WTC11 (cell line): ENCODE measurements at regions not wholly inside any gene's neighbourhood (a gene's known extent, or its start where the extent isn't known, plus 50 kb on each side); places are given as distances from the start of the nearest gene placed in this dataset.

Source experiments
- ATAC-seq: fragments of 200-7000 bp; cut with Tn5 transposase; 2 replicates; pipeline ENCODE4 v1.10.0; 2021; ENCODE audit warnings: mild to moderate bottlenecking, moderate library complexity
- CTCF ChIA-PET: fragments of 300-600 bp; sonication (Branson Sonifier 250); formaldehyde crosslinking; loops from one replicate; lab custom pipeline; 2021; ENCODE audit warnings: antibody characterized with exemption; lab: Charles Lee
- POLR2A ChIA-PET: fragments of 350-600 bp; sonication (Branson Sonifier 250); formaldehyde crosslinking; loops from one replicate; lab custom pipeline; 2021; ENCODE audit warnings: antibody characterized with exemption; lab: Charles Lee
- DNase-seq: peaks from one replicate; pipeline ENCODE4 v3.0.0; 2021; ENCODE audit warnings: low spot score
- H3K27ac Mint-ChIP-seq: 2 replicates; pipeline ENCODE4 v1.8.0; 2021; ENCODE audit warnings: mixed read lengths
- H3K27me3 Mint-ChIP-seq: 2 replicates; pipeline ENCODE4 v1.8.0; 2021; ENCODE audit warnings: low read depth, mild to moderate bottlenecking, moderate library complexity, mixed read lengths
- H3K36me3 Mint-ChIP-seq: 2 replicates; pipeline ENCODE4 v1.8.0; 2021; ENCODE audit warnings: mixed read lengths
- H3K4me1 Mint-ChIP-seq: 2 replicates; pipeline ENCODE4 v1.8.0; 2022; ENCODE audit warnings: mixed read lengths
- H3K4me3 Mint-ChIP-seq: 2 replicates; pipeline ENCODE4 v1.8.0; 2021; ENCODE audit warnings: mild to moderate bottlenecking, moderate library complexity, mixed read lengths
- H3K9me3 Mint-ChIP-seq: 2 replicates; pipeline ENCODE4 v1.8.0; 2021; ENCODE audit warnings: mixed read lengths
- CREM ChIP-seq: sonication (generic); formaldehyde crosslinking; IDR thresholded peaks from 2 replicates; pipeline ENCODE4 v1.8.1; 2022; ENCODE audit warnings: mild to moderate bottlenecking, missing genetic modification reagents, moderate library complexity
- MYBL2 ChIP-seq: sonication (generic); formaldehyde crosslinking; IDR thresholded peaks from 2 replicates; pipeline ENCODE4 v1.8.1; 2023; ENCODE audit warnings: mild to moderate bottlenecking, moderate library complexity, missing genetic modification reagents
- SP1 ChIP-seq: sonication (generic); formaldehyde crosslinking; conservative IDR thresholded peaks from 2 replicates; pipeline ENCODE4 v1.8.1; 2022; ENCODE audit warnings: missing genetic modification reagents
- TCF7 ChIP-seq: sonication (generic); formaldehyde crosslinking; IDR thresholded peaks from 2 replicates; pipeline ENCODE4 v1.8.0; 2022; ENCODE audit warnings: mild to moderate bottlenecking, low read depth, missing genetic modification reagents, moderate library complexity
- ZBTB21 ChIP-seq: sonication (generic); formaldehyde crosslinking; IDR thresholded peaks from 2 replicates; pipeline ENCODE4 v1.8.1; 2023; ENCODE audit warnings: mild to moderate bottlenecking, missing genetic modification reagents, borderline replicate concordance
- ZNF263 ChIP-seq: sonication (generic); formaldehyde crosslinking; IDR thresholded peaks from 2 replicates; pipeline ENCODE4 v1.8.1; 2022; ENCODE audit warnings: low read depth, mild to moderate bottlenecking, moderate library complexity, missing genetic modification reagents
- ZNF396 ChIP-seq: fragments of 250-450 bp; sonication (Bioruptor Pico); IDR thresholded peaks from 2 replicates; pipeline ENCODE4 v1.8.0; 2021; ENCODE audit warnings: mild to moderate bottlenecking, moderate library complexity, borderline replicate concordance
- ZNF423 ChIP-seq: fragments of 250-450 bp; sonication (Bioruptor Pico); IDR thresholded peaks from 2 replicates; pipeline ENCODE4 v2.1.2; 2022; ENCODE audit warnings: mild to moderate bottlenecking, moderate library complexity
- TF ChIP-seq, protein P1 (sequence below): fragments of 250-450 bp; sonication (Bioruptor Pico); IDR thresholded peaks from 2 replicates; pipeline ENCODE4 v1.9.0; 2021; ENCODE audit warnings: mild to moderate bottlenecking, borderline replicate concordance
- TF ChIP-seq, protein P2 (sequence below): sonication (generic); formaldehyde crosslinking; IDR thresholded peaks from 2 replicates; pipeline ENCODE4 v1.8.1; 2022; ENCODE audit warnings: mild to moderate bottlenecking, missing genetic modification reagents, moderate library complexity, borderline replicate concordance
- TF ChIP-seq, protein P3 (sequence below): sonication (generic); formaldehyde crosslinking; IDR thresholded peaks from 2 replicates; pipeline ENCODE4 v1.8.1; 2022; ENCODE audit warnings: mild to moderate bottlenecking, moderate library complexity, missing genetic modification reagents
- TF ChIP-seq, protein P4 (sequence below): fragments of 250-450 bp; sonication (Bioruptor Pico); IDR thresholded peaks from 2 replicates; pipeline ENCODE4 v1.8.0; 2021; ENCODE audit warnings: mild to moderate bottlenecking

GRCh38 chr7:84877943-84878570 is 308.8 kb downstream of the SEMA3D start (continued):
- TF ChIP-seq, protein P1, sequence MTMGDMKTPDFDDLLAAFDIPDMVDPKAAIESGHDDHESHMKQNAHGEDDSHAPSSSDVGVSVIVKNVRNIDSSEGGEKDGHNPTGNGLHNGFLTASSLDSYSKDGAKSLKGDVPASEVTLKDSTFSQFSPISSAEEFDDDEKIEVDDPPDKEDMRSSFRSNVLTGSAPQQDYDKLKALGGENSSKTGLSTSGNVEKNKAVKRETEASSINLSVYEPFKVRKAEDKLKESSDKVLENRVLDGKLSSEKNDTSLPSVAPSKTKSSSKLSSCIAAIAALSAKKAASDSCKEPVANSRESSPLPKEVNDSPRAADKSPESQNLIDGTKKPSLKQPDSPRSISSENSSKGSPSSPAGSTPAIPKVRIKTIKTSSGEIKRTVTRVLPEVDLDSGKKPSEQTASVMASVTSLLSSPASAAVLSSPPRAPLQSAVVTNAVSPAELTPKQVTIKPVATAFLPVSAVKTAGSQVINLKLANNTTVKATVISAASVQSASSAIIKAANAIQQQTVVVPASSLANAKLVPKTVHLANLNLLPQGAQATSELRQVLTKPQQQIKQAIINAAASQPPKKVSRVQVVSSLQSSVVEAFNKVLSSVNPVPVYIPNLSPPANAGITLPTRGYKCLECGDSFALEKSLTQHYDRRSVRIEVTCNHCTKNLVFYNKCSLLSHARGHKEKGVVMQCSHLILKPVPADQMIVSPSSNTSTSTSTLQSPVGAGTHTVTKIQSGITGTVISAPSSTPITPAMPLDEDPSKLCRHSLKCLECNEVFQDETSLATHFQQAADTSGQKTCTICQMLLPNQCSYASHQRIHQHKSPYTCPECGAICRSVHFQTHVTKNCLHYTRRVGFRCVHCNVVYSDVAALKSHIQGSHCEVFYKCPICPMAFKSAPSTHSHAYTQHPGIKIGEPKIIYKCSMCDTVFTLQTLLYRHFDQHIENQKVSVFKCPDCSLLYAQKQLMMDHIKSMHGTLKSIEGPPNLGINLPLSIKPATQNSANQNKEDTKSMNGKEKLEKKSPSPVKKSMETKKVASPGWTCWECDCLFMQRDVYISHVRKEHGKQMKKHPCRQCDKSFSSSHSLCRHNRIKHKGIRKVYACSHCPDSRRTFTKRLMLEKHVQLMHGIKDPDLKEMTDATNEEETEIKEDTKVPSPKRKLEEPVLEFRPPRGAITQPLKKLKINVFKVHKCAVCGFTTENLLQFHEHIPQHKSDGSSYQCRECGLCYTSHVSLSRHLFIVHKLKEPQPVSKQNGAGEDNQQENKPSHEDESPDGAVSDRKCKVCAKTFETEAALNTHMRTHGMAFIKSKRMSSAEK (CRISPR knock-in tag), result no peak
- TF ChIP-seq ZNF423 (no peak), ZNF396 (CRISPR knock-in tag) (no peak), ZNF263 (CRISPR knock-in tag) (no peak)

DNA sequence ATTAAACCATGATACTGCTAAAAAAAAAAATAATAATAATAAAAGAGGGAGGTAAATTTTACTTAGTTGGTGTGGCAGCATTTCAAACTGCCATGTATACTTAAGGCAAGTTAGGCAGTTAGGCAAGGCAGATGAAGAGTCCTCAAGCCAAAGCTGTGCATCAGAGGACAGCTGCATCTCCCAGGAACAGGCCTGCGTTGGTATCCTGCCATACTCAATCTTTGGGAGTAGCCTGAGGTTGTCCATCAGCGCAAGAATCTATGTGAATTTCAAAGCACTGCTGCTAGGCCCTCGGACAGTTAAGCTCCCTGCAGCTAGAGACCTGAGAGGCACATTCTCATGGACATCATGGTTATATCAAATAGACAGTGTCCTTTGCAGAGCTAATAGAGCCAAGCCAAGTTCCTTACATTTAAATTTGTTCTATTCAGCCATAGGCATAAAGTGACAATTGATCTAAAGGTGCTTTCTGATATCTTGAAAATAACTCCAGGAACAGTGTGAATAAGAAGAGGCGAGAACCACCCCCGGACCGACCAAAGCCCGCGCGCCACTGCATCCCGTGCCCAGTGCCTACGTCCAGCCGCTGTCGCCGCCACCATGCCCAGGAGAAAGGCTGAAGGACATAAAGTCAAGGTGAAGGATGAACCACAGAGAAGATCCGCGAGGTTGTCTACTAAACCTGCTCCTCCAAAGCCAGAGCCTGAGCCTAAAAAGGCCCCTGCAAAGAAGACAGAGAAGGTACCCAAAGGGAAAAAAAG is 310.6 kb downstream of the SEMA3D start:
- DNase-seq (no peak), ATAC-seq (no peak)
- H3K4me3 Mint-ChIP-seq, result no peak overlapping the region
- no peaks in the 10 kb centered on the region for H3K27me3 Mint-ChIP-seq
- POLR2A ChIA-PET, result no interaction called here
- H3K36me3 Mint-ChIP-seq, result 0 out of 2 replicates have a peak, but pooled peaks cover 2% of the 10 kb centered on the region
- H3K9me3 Mint-ChIP-seq, result peaks cover 4% of the 10 kb centered on the region; the same call in 1 of the 2 replicates
- no peaks in the 10 kb centered on the region for H3K4me1 Mint-ChIP-seq
- TF ChIP-seq, protein P2, sequence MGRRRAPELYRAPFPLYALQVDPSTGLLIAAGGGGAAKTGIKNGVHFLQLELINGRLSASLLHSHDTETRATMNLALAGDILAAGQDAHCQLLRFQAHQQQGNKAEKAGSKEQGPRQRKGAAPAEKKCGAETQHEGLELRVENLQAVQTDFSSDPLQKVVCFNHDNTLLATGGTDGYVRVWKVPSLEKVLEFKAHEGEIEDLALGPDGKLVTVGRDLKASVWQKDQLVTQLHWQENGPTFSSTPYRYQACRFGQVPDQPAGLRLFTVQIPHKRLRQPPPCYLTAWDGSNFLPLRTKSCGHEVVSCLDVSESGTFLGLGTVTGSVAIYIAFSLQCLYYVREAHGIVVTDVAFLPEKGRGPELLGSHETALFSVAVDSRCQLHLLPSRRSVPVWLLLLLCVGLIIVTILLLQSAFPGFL, result no peak
- TF ChIP-seq MYBL2 (CRISPR knock-in tag) (no peak), TCF7 (CRISPR knock-in tag) (no peak), ZBTB21 (CRISPR knock-in tag) (no peak), CREM (no peak)
- TF ChIP-seq, protein P3, sequence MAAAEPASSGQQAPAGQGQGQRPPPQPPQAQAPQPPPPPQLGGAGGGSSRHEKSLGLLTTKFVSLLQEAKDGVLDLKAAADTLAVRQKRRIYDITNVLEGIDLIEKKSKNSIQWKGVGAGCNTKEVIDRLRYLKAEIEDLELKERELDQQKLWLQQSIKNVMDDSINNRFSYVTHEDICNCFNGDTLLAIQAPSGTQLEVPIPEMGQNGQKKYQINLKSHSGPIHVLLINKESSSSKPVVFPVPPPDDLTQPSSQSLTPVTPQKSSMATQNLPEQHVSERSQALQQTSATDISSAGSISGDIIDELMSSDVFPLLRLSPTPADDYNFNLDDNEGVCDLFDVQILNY (CRISPR knock-in tag), result no peak
- TF ChIP-seq, all 79 proteins: peak for 0
- no peak overlapping the region for H3K27ac Mint-ChIP-seq
- CTCF ChIA-PET, result no interaction called here

- DNase-seq (no peak), ATAC-seq (peak; percentile 78)
- no peaks in the 10 kb centered on the region for H3K27me3 Mint-ChIP-seq
- no peak for TF ChIP-seq SP1 (CRISPR knock-in tag)
- TF ChIP-seq, protein P4, sequence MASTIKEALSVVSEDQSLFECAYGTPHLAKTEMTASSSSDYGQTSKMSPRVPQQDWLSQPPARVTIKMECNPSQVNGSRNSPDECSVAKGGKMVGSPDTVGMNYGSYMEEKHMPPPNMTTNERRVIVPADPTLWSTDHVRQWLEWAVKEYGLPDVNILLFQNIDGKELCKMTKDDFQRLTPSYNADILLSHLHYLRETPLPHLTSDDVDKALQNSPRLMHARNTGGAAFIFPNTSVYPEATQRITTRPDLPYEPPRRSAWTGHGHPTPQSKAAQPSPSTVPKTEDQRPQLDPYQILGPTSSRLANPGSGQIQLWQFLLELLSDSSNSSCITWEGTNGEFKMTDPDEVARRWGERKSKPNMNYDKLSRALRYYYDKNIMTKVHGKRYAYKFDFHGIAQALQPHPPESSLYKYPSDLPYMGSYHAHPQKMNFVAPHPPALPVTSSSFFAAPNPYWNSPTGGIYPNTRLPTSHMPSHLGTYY, result no peak
- CTCF ChIA-PET, result no interaction called here
- POLR2A ChIA-PET, result interaction anchor here (0.6 kb wide), 1 partner anchor 888 kb away, joined by 3 read pairs; no protein-coding TSS in a partner anchor
- H3K4me1 Mint-ChIP-seq, result peaks cover 13% of the 10 kb centered on the region
- H3K4me3 Mint-ChIP-seq, result no peak overlapping the region
- H3K36me3 Mint-ChIP-seq, result no peaks in the 10 kb centered on the region
- peaks cover 8% of the 10 kb centered on the region for H3K9me3 Mint-ChIP-seq
- no peak overlapping the region for H3K27ac Mint-ChIP-seq
Observed at GRCh38 chr7:84865560-84865959, 321.3 kb downstream of the SEMA3D start.
